GM12864 (cell line): ENCODE measurements at regions not wholly inside any gene's neighbourhood (a gene's known extent, or its start where the extent isn't known, plus 50 kb on each side); places are given as distances from the start of the nearest gene placed in this dataset.

Source experiments
- DNase-seq: peaks from one replicate; pipeline ENCODE4 v3.0.0-alpha.2; 2011; ENCODE audit warnings: low read depth
- H3K4me3 ChIP-seq: 2 replicates; pipeline ENCODE4 v1.5.1; 2011; ENCODE audit warnings: mild to moderate bottlenecking, low read depth, low read length, control low read depth
- TF ChIP-seq, protein P1 (sequence below): IDR thresholded peaks from 2 replicates; pipeline ENCODE4 v1.5.1; 2011; ENCODE audit warnings: low read depth, mild to moderate bottlenecking, moderate library complexity, low read length, control low read depth, inconsistent platforms; ENCODE audit errors: missing control alignments

GRCh38 chr1:90544356-90544755 lies 172.7 kb downstream of the BARHL2 start:
- no peak overlapping the region for H3K4me3 ChIP-seq
- no peak for DNase-seq
- TF ChIP-seq, protein P1, sequence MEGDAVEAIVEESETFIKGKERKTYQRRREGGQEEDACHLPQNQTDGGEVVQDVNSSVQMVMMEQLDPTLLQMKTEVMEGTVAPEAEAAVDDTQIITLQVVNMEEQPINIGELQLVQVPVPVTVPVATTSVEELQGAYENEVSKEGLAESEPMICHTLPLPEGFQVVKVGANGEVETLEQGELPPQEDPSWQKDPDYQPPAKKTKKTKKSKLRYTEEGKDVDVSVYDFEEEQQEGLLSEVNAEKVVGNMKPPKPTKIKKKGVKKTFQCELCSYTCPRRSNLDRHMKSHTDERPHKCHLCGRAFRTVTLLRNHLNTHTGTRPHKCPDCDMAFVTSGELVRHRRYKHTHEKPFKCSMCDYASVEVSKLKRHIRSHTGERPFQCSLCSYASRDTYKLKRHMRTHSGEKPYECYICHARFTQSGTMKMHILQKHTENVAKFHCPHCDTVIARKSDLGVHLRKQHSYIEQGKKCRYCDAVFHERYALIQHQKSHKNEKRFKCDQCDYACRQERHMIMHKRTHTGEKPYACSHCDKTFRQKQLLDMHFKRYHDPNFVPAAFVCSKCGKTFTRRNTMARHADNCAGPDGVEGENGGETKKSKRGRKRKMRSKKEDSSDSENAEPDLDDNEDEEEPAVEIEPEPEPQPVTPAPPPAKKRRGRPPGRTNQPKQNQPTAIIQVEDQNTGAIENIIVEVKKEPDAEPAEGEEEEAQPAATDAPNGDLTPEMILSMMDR = no peak

GRCh38 chr1:90537606-90538362 lies 179.3 kb downstream of the BARHL2 start:
- TF ChIP-seq, protein P1 = no peak
- DNase-seq = no peak
- no peak overlapping the region for H3K4me3 ChIP-seq

DNA sequence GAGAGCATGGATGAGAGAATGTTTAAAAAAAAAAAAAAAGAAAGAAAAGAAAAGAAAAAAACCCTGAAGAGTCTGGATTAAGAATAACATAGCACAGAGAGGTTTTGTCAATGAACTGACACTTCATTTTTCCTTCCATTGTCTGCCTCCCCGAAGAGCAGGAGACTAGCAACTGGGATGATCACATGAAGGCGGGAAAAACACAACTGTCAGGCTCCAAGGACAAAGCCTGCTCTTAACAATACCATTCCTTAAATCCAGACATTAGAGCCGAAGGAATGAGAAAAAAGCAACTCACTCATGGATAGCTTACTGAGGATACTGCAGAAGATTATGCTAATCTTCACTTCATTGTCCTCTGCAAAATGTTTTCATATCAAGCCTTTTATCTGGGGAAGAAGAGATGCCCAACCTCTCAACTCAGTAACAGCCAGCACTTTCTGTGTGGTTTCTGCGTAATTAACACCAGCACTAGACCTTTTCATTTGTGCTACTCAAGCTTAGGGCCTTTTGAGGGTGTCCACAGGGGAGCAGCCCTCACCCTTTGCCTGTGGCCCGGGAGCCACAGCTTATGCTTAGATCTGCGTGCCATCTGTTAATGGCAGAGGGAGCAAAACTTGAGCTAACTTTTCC lies 182.3 kb downstream of the BARHL2 start:
- TF ChIP-seq, protein P1 = no peak

DNA sequence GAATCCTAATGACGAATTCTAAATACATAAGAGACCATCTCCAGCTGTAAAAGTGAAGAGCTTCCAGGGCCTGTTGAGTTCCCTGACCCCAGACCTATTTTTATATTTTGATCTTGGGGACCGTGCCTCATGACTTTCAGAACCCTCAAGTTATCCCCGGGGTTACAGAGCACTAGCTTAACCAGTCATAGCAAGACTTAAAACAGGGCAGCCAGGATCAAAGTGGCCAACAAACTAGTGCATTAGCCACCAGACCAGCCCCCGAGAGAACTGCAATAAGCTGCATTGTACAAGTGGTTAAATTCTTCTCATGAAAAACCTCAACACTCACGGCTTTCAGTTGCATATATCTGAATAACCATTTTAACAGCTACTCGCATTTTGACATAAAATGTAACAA lies 183.0 kb downstream of the BARHL2 start:
- TF ChIP-seq, protein P1 = no peak
- H3K4me3 ChIP-seq = no peak overlapping the region
- DNase-seq = no peak

More for the DNA sequence above, 182.3 kb downstream of the BARHL2 start:
- H3K4me3 ChIP-seq = no peak overlapping the region
- no peak for DNase-seq

DNA sequence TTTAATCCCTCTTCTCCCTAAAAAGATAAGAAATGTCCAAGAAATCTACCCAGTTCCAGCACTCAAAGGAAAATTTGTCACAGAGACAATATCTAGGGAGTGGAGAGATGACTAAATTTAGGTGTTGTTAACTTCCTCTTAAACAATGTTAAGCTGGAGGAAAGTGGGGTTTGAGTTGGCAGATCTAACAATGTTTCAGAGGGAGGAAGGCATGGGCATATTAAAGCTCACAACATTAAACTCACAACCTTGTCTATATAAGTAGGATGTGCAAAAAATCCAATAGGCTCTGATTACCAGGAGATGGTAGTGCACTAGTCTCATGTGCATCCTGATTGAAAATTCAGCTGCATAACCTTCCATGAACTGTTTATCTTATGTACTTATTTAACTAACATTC lies 190.1 kb downstream of the BARHL2 start:
- TF ChIP-seq, protein P1 = no peak
- DNase-seq = no peak
- H3K4me3 ChIP-seq = no peak overlapping the region

DNA sequence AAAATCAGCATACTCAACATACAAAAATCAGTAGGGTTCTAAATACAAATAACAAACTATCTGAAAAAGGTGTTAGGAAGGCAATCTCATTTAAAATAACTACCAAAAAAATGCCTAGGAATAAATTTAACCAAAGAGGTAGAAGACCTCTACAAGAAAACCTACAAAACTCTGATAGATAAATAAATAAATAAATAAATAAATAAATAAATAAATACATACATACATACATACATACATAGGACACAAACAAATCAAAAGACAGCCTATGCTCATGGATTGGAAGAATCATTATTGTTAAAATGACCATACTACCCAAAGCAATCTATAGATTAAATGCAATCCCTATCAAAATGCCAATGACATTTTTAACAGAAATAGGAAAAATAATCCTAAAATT lies 194.7 kb downstream of the BARHL2 start:
- TF ChIP-seq, protein P1 = no peak
- DNase-seq = no peak
- no peak overlapping the region for H3K4me3 ChIP-seq
